SU-DHL-6 (cell line): ENCODE measurements at regions not wholly inside any gene's neighbourhood (a gene's known extent, or its start where the extent isn't known, plus 50 kb on each side); places are given as distances from the start of the nearest gene placed in this dataset.
"Not testable (repeated sequence)": the region's sequence is repeated elsewhere in the genome, so short reads cannot be mapped to it uniquely, and the experiment has no call there.

Source experiments
- H2AFZ ChIP-seq: fragments of 200-600 bp; sonication (generic); 2 replicates; pipeline ENCODE4 v1.6.1; 2014; ENCODE audit warnings: low read depth, mild to moderate bottlenecking, moderate library complexity, mixed read lengths, antibody characterized with exemption, low read length; ENCODE audit not compliant: severe bottlenecking
- H3F3A ChIP-seq: fragments of 200-600 bp; shearing (Covaris generic); 2 replicates; pipeline ENCODE4 v1.6.0; 2016; ENCODE audit warnings: antibody characterized with exemption, mild to moderate bottlenecking; ENCODE audit not compliant: insufficient read depth
- H3K27ac ChIP-seq: fragments of 200-600 bp; sonication (generic); 2 replicates; pipeline ENCODE4 v1.5.1; 2016; ENCODE audit warnings: low read depth, mild to moderate bottlenecking, low read length, moderate library complexity, mixed read lengths
- H3K27me3 ChIP-seq: fragments of 200-600 bp; sonication (generic), shearing (Covaris generic); 2 replicates; pipeline ENCODE4 v1.6.0; 2014; ENCODE audit warnings: mild to moderate bottlenecking, low read length
- H3K36me3 ChIP-seq: fragments of 200-600 bp; sonication (generic); 2 replicates; pipeline ENCODE4 v1.6.1; 2014; ENCODE audit warnings: mild to moderate bottlenecking, low read length, mixed read lengths
- H3K4me2 ChIP-seq: fragments of 300-600, 200-600 bp; shearing (Covaris generic), sonication (generic); 2 replicates; pipeline ENCODE4 v1.6.0; 2014; ENCODE audit warnings: low read length, low read depth, mild to moderate bottlenecking; ENCODE audit not compliant: poor library complexity, severe bottlenecking
- H3K4me3 ChIP-seq: fragments of 200-600 bp; sonication (generic); 2 replicates; pipeline ENCODE4 v1.5.1; 2014; ENCODE audit warnings: antibody characterized with exemption, low read length, mild to moderate bottlenecking, mixed read lengths; ENCODE audit not compliant: insufficient read depth, poor library complexity, severe bottlenecking
- H3K79me2 ChIP-seq: fragments of 200-600 bp; sonication (generic); 2 replicates; pipeline ENCODE4 v1.6.1; 2014; ENCODE audit warnings: mild to moderate bottlenecking, low read length, moderate library complexity; ENCODE audit not compliant: insufficient read depth
- H3K9ac ChIP-seq: fragments of 200-600 bp; sonication (generic); 2 replicates; pipeline ENCODE4 v1.7.0; 2014; ENCODE audit warnings: mild to moderate bottlenecking, low read length
- H3K9me2 ChIP-seq: fragments of 200-600 bp; sonication (generic); replicated peaks from 2 replicates; pipeline ENCODE4 v1.6.1; 2014; ENCODE audit warnings: low read length; ENCODE audit not compliant: insufficient read depth
- H3K9me3 ChIP-seq: fragments of 200-600 bp; sonication (generic); 2 replicates; pipeline ENCODE4 v1.6.1; 2014; ENCODE audit warnings: low read length, mixed read lengths; ENCODE audit not compliant: insufficient read depth
- H4K20me1 ChIP-seq: fragments of 200-600 bp; sonication (generic); 2 replicates; pipeline ENCODE4 v1.6.1; 2014; ENCODE audit warnings: low read depth, mild to moderate bottlenecking, antibody characterized with exemption, low read length, moderate library complexity, mixed read lengths
- EZH2phosphoT487 ChIP-seq: fragments of 200-600 bp; sonication (generic), shearing (Covaris generic); conservative IDR thresholded peaks from 2 replicates; pipeline ENCODE4 v1.6.1; 2018; ENCODE audit warnings: mild to moderate bottlenecking, antibody characterized with exemption, low read length, moderate library complexity, mixed read lengths
- TF ChIP-seq, protein P1 (sequence below): fragments of 200-600 bp; sonication (generic); IDR thresholded peaks from one replicate; pipeline ENCODE4 v1.5.1; 2017; ENCODE audit warnings: antibody characterized with exemption, mild to moderate bottlenecking, low read length, moderate library complexity; ENCODE audit not compliant: insufficient read depth, poor library complexity, severe bottlenecking

DNA sequence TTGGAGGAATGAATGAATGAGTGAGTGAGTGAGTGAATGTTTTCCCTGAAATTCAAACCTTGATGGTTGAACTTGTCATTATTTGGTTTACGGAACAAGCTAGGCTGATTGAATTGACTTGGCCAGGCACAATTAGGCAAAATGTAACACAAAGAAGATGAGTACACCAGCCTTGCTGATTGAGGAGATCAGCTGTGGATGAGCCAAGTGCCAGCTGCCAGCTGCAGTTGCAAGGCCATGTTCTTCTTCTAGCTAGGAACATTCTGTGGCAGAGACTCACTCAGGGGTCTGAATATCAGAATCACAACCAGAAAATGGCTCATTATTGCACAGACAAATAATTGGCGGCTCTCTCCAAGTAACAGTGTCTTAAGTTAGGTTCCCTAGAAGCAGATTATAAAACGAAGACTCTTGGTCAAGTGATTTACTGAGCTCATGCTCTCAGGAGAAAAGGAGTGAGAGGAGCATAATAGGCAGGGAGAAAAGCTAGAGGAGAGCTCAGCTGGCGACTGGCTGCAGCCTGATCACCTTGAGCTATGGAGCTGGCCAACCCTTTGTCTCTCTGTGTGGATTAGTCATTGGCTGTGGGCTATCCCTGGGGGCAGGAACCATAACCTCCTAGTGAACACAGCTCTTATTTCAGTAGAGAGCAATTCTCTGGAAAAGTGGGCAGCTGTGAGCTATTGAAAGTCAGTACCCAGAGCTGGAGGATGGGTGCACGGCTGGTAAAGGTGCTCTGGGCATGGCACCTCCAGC, 225.3 kb upstream of the SERP2 start:
- Histone ChIP-seq H4K20me1 (no peaks in the 10 kb centered on the region), H3K9ac (no peak overlapping the region), H2AFZ (no peak overlapping the region), H3K9me3 (no peaks in the 10 kb centered on the region), H3K27me3 (no peaks in the 10 kb centered on the region), H3K9me2 (no peaks in the 10 kb centered on the region), H3F3A (no peaks in the 10 kb centered on the region), H3K36me3 (no peaks in the 10 kb centered on the region), H3K4me3 (no peak overlapping the region), H3K27ac (no peak overlapping the region), H3K4me2 (no peak overlapping the region), H3K79me2 (no peaks in the 10 kb centered on the region)
- TF ChIP-seq, protein P1, sequence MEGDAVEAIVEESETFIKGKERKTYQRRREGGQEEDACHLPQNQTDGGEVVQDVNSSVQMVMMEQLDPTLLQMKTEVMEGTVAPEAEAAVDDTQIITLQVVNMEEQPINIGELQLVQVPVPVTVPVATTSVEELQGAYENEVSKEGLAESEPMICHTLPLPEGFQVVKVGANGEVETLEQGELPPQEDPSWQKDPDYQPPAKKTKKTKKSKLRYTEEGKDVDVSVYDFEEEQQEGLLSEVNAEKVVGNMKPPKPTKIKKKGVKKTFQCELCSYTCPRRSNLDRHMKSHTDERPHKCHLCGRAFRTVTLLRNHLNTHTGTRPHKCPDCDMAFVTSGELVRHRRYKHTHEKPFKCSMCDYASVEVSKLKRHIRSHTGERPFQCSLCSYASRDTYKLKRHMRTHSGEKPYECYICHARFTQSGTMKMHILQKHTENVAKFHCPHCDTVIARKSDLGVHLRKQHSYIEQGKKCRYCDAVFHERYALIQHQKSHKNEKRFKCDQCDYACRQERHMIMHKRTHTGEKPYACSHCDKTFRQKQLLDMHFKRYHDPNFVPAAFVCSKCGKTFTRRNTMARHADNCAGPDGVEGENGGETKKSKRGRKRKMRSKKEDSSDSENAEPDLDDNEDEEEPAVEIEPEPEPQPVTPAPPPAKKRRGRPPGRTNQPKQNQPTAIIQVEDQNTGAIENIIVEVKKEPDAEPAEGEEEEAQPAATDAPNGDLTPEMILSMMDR, result no peak
- no peak for TF ChIP-seq EZH2phosphoT487

DNA sequence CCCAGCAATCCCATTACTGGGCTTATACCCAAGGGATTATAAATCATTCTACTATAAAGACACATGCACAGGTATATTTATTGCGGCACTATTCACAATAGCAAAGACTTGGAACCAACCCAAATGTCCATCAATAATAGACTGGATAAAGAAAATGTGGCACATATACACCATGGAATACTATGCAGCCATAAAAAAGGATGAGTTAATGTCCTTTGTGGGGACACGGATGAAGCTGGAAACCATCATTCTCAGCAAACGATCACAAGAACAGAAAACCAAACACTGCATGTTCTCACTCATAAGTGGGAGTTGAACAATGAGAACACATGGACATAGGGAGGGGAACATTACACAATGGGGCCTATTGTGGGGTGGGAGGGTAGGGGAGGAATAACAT, 224.4 kb upstream of the SERP2 start:
- H3K36me3 ChIP-seq, H3K9me3 ChIP-seq, H3K4me3 ChIP-seq, H3K4me2 ChIP-seq, H4K20me1 ChIP-seq, H3K9me2 ChIP-seq, H3K27me3 ChIP-seq, H3K9ac ChIP-seq, H3K27ac ChIP-seq, H3F3A ChIP-seq, H3K79me2 ChIP-seq, H2AFZ ChIP-seq: not testable (repeated sequence)

DNA sequence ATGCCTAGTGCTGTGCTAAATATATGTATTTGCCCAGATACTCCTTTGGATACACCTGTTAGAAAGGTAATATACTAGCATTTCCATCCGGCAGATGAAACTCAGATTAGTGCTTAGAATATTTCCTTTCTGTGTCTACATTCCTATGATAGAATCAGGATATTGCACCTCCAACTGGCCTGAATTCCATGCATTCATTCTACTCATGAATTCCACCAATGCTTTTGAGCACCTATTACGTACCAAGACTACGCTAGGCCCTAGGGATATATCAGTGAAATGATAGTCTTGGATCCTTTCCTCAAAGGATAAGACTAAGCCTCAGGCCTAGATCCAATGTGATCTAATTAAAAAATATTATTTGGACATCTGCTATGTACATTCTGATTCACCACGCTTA, 223.8 kb upstream of the SERP2 start:
- Histone ChIP-seq H3K27me3 (no peaks in the 10 kb centered on the region), H3K9me2 (no peaks in the 10 kb centered on the region), H4K20me1 (no peaks in the 10 kb centered on the region), H3K79me2 (no peaks in the 10 kb centered on the region), H3K4me3 (no peak overlapping the region), H3K36me3 (no peaks in the 10 kb centered on the region), H3K9me3 (no peaks in the 10 kb centered on the region), H3K27ac (no peak overlapping the region), H3K9ac (no peak overlapping the region), H2AFZ (no peak overlapping the region), H3F3A (no peaks in the 10 kb centered on the region), H3K4me2 (no peak overlapping the region)
- TF ChIP-seq, protein P1, result no peak
- no peak for TF ChIP-seq EZH2phosphoT487

DNA sequence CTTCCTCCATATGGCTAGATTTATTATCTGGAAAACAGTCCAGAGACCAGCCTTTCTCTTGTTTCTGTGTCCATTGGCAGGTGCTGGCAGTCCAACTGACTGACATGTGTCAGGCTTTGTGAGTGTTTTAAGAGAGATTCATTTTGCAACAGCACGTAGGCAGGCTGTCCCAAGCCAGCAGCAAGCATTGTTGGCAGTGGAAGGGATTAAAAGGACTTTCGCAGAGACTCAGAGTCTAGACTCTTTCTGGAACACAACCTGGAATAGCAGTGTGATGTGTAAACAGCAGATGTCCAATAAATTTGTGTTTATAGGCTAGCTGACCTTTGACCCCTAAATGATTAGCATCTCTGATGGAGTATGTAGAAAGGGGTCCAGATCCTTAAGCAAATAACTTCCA, 222.2 kb upstream of the SERP2 start:
- no peak overlapping the region for H2AFZ ChIP-seq
- H3K4me3 ChIP-seq, result no peak overlapping the region
- H3K4me2 ChIP-seq, result no peak overlapping the region
- no peak for TF ChIP-seq EZH2phosphoT487
- TF ChIP-seq, protein P1, result no peak
- no peaks in the 10 kb centered on the region for H3K9me2 ChIP-seq
- H3K9me3 ChIP-seq, result no peaks in the 10 kb centered on the region
- H3K9ac ChIP-seq, result no peak overlapping the region
- H3F3A ChIP-seq, result no peaks in the 10 kb centered on the region
- no peak overlapping the region for H3K27ac ChIP-seq
- H4K20me1 ChIP-seq, result no peaks in the 10 kb centered on the region
- H3K36me3 ChIP-seq, result no peaks in the 10 kb centered on the region
- no peaks in the 10 kb centered on the region for H3K27me3 ChIP-seq
- no peaks in the 10 kb centered on the region for H3K79me2 ChIP-seq
